ENCODE measurements at regions not wholly inside any gene's neighbourhood (a gene's known extent, or its start where the extent isn't known, plus 50 kb on each side); places are given as distances from the start of the nearest gene placed in this dataset.

GRCh38 chr3:161875483-161875882, 378.9 kb downstream of the OTOL1 start:
- Histone ChIP-seq H3K27me3 (ENCODE audit: control insufficient read depth, insufficient read depth, low read length) (no peaks in the 10 kb centered on the region), H3K4me3 (ENCODE audit: low read depth, low read length) (no peak overlapping the region), H3K36me3 (ENCODE audit: control insufficient read depth, insufficient read depth, low read length) (no peaks in the 10 kb centered on the region)
- FAIRE-seq (no peak), DNase-seq (ENCODE audit: low read depth) (peak; percentile 12)
- TF ChIP-seq CTCF (IDR thresholded peaks at IDR 0.05; ENCODE audit: insufficient read depth, low read length, severe bottlenecking), result no peak

GRCh38 chr3:161879470-161879869, 382.9 kb downstream of the OTOL1 start:
- Histone ChIP-seq H3K36me3 (ENCODE audit: control insufficient read depth, insufficient read depth, low read length) (no peaks in the 10 kb centered on the region), H3K4me3 (ENCODE audit: low read depth, low read length) (no peak overlapping the region), H3K27me3 (ENCODE audit: control insufficient read depth, insufficient read depth, low read length) (no peaks in the 10 kb centered on the region)
- no peak for TF ChIP-seq CTCF (IDR thresholded peaks at IDR 0.05; ENCODE audit: insufficient read depth, low read length, severe bottlenecking)
- no peak for FAIRE-seq
- DNase-seq (ENCODE audit: low read depth), result no peak

- Histone ChIP-seq H3K27me3 (ENCODE audit: control insufficient read depth, insufficient read depth, low read length) (no peaks in the 10 kb centered on the region), H3K36me3 (ENCODE audit: control insufficient read depth, insufficient read depth, low read length) (no peaks in the 10 kb centered on the region), H3K4me3 (ENCODE audit: low read depth, low read length) (no peak overlapping the region)
- FAIRE-seq (no peak), DNase-seq (ENCODE audit: low read depth) (no peak)
- TF ChIP-seq CTCF (IDR thresholded peaks at IDR 0.05; ENCODE audit: insufficient read depth, low read length, severe bottlenecking), result no peak
Observed at GRCh38 chr3:161884830-161885229, 388.2 kb downstream of the OTOL1 start.

GRCh38 chr3:161890147-161890625, 393.6 kb downstream of the OTOL1 start:
- Histone ChIP-seq H3K27me3 (ENCODE audit: control insufficient read depth, insufficient read depth, low read length) (no peaks in the 10 kb centered on the region), H3K36me3 (ENCODE audit: control insufficient read depth, insufficient read depth, low read length) (no peaks in the 10 kb centered on the region), H3K4me3 (ENCODE audit: low read depth, low read length) (no peak overlapping the region)
- DNase-seq (ENCODE audit: low read depth) (peak; percentile 86), FAIRE-seq (peak; percentile 84)
- TF ChIP-seq CTCF (IDR thresholded peaks at IDR 0.05; ENCODE audit: insufficient read depth, low read length, severe bottlenecking), result no peak

- FAIRE-seq, result no peak
Observed at GRCh38 chr3:161893972-161894371, 397.4 kb downstream of the OTOL1 start.

More at GRCh38 chr3:161893972-161894371, 397.4 kb downstream of the OTOL1 start:
- H3K36me3 ChIP-seq (ENCODE audit: control insufficient read depth, insufficient read depth, low read length), result no peaks in the 10 kb centered on the region
- TF ChIP-seq CTCF (IDR thresholded peaks at IDR 0.05; ENCODE audit: insufficient read depth, low read length, severe bottlenecking), result no peak
- no peak overlapping the region for H3K4me3 ChIP-seq (ENCODE audit: low read depth, low read length)
- H3K27me3 ChIP-seq (ENCODE audit: control insufficient read depth, insufficient read depth, low read length), result no peaks in the 10 kb centered on the region
- peak; percentile 25 for DNase-seq (ENCODE audit: low read depth)
